Endothelial cell of umbilical vein (primary cell): ENCODE measurements at regions not wholly inside any gene's neighbourhood (a gene's known extent, or its start where the extent isn't known, plus 50 kb on each side); places are given as distances from the start of the nearest gene placed in this dataset.

Experiments used
- CTCF ChIP-seq, 2 donors: IDR thresholded peaks; 1 replicate in 1 of 2; 2 replicates in 1 of 2; pipeline ENCODE4 v1.5.1; 2011; ENCODE audit warnings: low read length in 2 of 2, mild to moderate bottlenecking in 2 of 2, moderate library complexity in 2 of 2, control low read depth in 1 of 2, inconsistent platforms in 1 of 2, low read depth in 1 of 2; ENCODE audit not compliant: insufficient read depth in 1 of 2; ENCODE audit errors: extremely low read depth in 1 of 2
- EZH2 ChIP-seq: IDR thresholded peaks from 2 replicates; pipeline ENCODE4 v1.6.1; 2012; ENCODE audit warnings: borderline replicate concordance, low read depth, mild to moderate bottlenecking, moderate library complexity, low read length, inconsistent platforms; ENCODE audit not compliant: severe bottlenecking
- FOS ChIP-seq: IDR thresholded peaks from 2 replicates; pipeline ENCODE4 v1.6.1; 2011; ENCODE audit warnings: mild to moderate bottlenecking, low read length, moderate library complexity, borderline replicate concordance; ENCODE audit not compliant: insufficient read depth
- MAX ChIP-seq: IDR thresholded peaks from 2 replicates; pipeline ENCODE4 v1.6.1; 2011; ENCODE audit not compliant: insufficient read depth, insufficient read length
- MYC ChIP-seq: IDR thresholded peaks from one replicate; pipeline ENCODE4 v1.6.1; 2011; ENCODE audit warnings: mild to moderate bottlenecking, low read depth, low read length
- POLR2A ChIP-seq: IDR thresholded peaks from 2 replicates; pipeline ENCODE4 v1.6.1; 2012; ENCODE audit warnings: low read depth, mild to moderate bottlenecking, control low read depth, low read length
- POLR2AphosphoS5 ChIP-seq: IDR thresholded peaks from 2 replicates; pipeline ENCODE4 v1.6.1; 2012; ENCODE audit warnings: low read depth, mild to moderate bottlenecking, control low read depth, low read length, moderate library complexity; ENCODE audit not compliant: insufficient read depth

GRCh38 chr5:57608542-57608941 lies 125.9 kb upstream of the ACTBL2 start:
- TF ChIP-seq CTCF (IDR thresholded peaks at IDR 0.05; ENCODE audit: extremely low read depth in 1 of 2, insufficient read depth in 1 of 2, low read depth in 1 of 2, low read length in 2 of 2) (no peak), MYC (no peak), POLR2AphosphoS5 (no peak), EZH2 (no peak), POLR2A (no peak), FOS (no peak), MAX (no peak)
